Transverse colon (tissue), 4 donors: ENCODE measurements at regions not wholly inside any gene's neighbourhood (a gene's known extent, or its start where the extent isn't known, plus 50 kb on each side); places are given as distances from the start of the nearest gene placed in this dataset.

Experiments
- CTCF ChIP-seq, 5 experiments: fragments of 200-600 bp in 3 of 5; fragments of 450-650 bp in 2 of 5; sonication (generic) in 3 of 5; IDR thresholded peaks; 1 replicate in 2 of 5; 2 replicates in 3 of 5; pipeline ENCODE4 v1.5.1; 2016 to 2017; ENCODE audit warnings: antibody characterized with exemption in 5 of 5, inconsistent platforms in 3 of 5, mild to moderate bottlenecking in 2 of 5, moderate library complexity in 1 of 5
- POLR2A ChIP-seq: fragments of 450-650 bp; IDR thresholded peaks from one replicate; pipeline ENCODE4 v1.6.1; 2016; ENCODE audit warnings: antibody characterized with exemption, mild to moderate bottlenecking, moderate library complexity
- POLR2AphosphoS5 ChIP-seq, 3 donors: sonication (generic); formaldehyde crosslinking; IDR thresholded peaks; one replicate each; pipeline ENCODE4 v1.6.1; 2016; ENCODE audit warnings: antibody characterized with exemption in 3 of 3

- TF ChIP-seq CTCF (IDR thresholded peaks at IDR 0.05) (no peak), POLR2A (no peak), POLR2AphosphoS5 (IDR thresholded peaks at IDR 0.05) (no peak)
These were observed 105.6 kb upstream of the MAMLD1 start for GRCh38 chrX:150257353-150258175.
